Lower leg skin (tissue), 4 donors: ENCODE measurements at regions not wholly inside any gene's neighbourhood (a gene's known extent, or its start where the extent isn't known, plus 50 kb on each side); places are given as distances from the start of the nearest gene placed in this dataset.

Source experiments
- DNase-seq, 2 donors: peaks; one replicate each; pipeline ENCODE4 v3.0.0-alpha.2; 2019; ENCODE audit warnings: low spot score in 2 of 2
- H3K4me3 ChIP-seq: fragments of 200-600 bp; sonication (generic); 2 replicates; pipeline ENCODE4 v1.5.1; 2017; ENCODE audit warnings: mild to moderate bottlenecking, low read depth; ENCODE audit not compliant: poor library complexity, severe bottlenecking
- CTCF ChIP-seq, 3 donors: fragments of 450-650 bp; IDR thresholded peaks; one replicate each; pipeline ENCODE4 v1.5.1; 2016; ENCODE audit warnings: antibody characterized with exemption in 3 of 3, mild to moderate bottlenecking in 3 of 3, moderate library complexity in 2 of 3
- POLR2A ChIP-seq, 2 donors: fragments of 450-650 bp; IDR thresholded peaks; one replicate each; pipeline ENCODE4 v1.6.1; 2016 to 2017; ENCODE audit warnings: antibody characterized with exemption in 2 of 2, mild to moderate bottlenecking in 1 of 2, moderate library complexity in 1 of 2
- WGBS, 2 donors: methylation state at CpG; one replicate each; pipeline ENCODE4 v1.1.5; 2018; 5-methylcytosine and 5-hydroxymethylcytosine counted together
- intact Hi-C: fragments of 100-400 bp; cut with DNase I; formaldehyde crosslinking; loops from one replicate; pipeline ENCODE4 v1.15.0; 2023; ENCODE audit warnings: low total_unique reads

GRCh38 chr11:79902493-79902892 lies 461.7 kb upstream of the TENM4 start:
- H3K4me3 ChIP-seq, result no peak overlapping the region
- intact Hi-C loops, result no loop called here
- 57 to 65% methylated on average over 2 of the region's 2 CpGs for WGBS, 2 donors
- TF ChIP-seq POLR2A (IDR thresholded peaks at IDR 0.05), result no peak
- no peak for TF ChIP-seq CTCF (IDR thresholded peaks at IDR 0.05)
- no peak for DNase-seq

- H3K4me3 ChIP-seq, result no peak overlapping the region
- intact Hi-C loops, result no loop called here
- 69 to 76% methylated on average over 1 of the region's 1 CpG for WGBS, 2 donors
- DNase-seq, result no peak
- TF ChIP-seq CTCF (IDR thresholded peaks at IDR 0.05) (no peak), POLR2A (IDR thresholded peaks at IDR 0.05) (no peak)
These were observed 457.1 kb upstream of the TENM4 start for GRCh38 chr11:79897896-79898295.

DNA sequence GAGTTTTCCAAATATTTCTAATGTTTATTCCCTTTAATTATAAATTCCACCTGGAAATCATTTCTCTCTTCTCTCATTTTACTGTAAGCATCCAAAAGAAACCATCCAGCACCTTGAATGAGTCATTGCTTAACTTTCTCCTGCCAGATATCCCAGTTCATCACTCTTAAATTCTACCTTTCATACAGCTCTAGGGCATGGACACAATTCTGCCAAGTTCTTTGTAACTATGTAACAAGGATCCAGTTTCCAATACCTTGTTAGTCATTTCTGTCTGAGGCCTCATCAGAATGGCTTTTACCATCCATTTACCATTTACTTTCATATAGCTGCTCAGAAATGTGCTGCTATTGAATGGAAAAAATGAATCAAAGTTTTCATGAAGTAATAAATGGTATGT lies 455.4 kb upstream of the TENM4 start:
- DNase-seq, result no peak
- H3K4me3 ChIP-seq, result no peak overlapping the region
- intact Hi-C loops, result no loop called here
- TF ChIP-seq CTCF (IDR thresholded peaks at IDR 0.05) (no peak), POLR2A (IDR thresholded peaks at IDR 0.05) (no peak)

DNA sequence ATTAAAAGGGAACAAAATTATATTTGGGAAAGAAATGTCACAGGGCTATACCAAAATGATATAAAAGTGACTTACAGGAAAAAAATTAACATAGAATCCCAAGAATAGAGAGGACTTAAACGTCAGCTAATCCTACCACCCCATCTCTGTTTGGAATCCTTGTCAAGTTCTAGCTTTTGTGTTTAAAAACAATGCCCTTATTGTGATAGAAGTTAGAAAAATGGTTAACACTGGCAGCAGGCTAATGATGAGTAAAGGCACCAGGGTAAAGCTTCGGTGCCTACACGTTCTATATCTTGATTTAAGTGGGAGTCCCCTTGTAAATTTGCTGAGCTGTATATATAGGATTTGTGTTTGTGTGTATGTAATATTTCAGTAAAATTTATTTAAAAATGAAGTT lies 453.3 kb upstream of the TENM4 start:
- WGBS, 2 donors, result 69 to 73% methylated on average over 3 of the region's 3 CpGs
- intact Hi-C loops, result no loop called here
- no peak for DNase-seq
- no peak for TF ChIP-seq POLR2A (IDR thresholded peaks at IDR 0.05)
- TF ChIP-seq CTCF (IDR thresholded peaks at IDR 0.05), result no peak
- no peak overlapping the region for H3K4me3 ChIP-seq

DNA sequence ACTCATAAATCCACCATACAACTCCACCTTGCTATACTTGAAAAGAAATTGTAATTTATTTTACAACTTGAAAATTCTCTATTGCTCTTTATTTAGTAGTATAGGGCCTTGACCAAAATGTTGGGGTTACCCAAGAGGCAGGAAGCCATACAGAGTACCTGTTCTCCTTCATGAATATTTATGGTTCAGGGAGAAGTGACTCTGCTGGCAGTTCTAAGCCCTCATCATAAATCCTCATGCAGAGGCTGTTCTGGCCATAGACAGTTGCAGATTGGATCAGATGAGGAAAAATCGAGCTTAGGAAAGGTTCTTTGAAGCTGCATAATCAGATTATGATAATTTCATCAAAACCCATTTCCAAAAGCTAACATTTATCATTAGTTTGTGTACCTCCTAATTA lies 449.4 kb upstream of the TENM4 start:
- TF ChIP-seq CTCF (IDR thresholded peaks at IDR 0.05) (no peak), POLR2A (IDR thresholded peaks at IDR 0.05) (no peak)
- intact Hi-C loops, result no loop called here
- no peak overlapping the region for H3K4me3 ChIP-seq
- DNase-seq, result no peak
- 37 to 39% methylated on average over 1 of the region's 1 CpG for WGBS, 2 donors

- TF ChIP-seq POLR2A (IDR thresholded peaks at IDR 0.05) (no peak), CTCF (IDR thresholded peaks at IDR 0.05) (no peak)
- WGBS, 2 donors, result 79 to 83% methylated on average over 6 of the region's 6 CpGs
- intact Hi-C loops, result no loop called here
- no peak for DNase-seq
- H3K4me3 ChIP-seq, result no peak overlapping the region
These were observed 424.1 kb upstream of the TENM4 start for GRCh38 chr11:79864882-79865281.
